Calu3 (cell line): ENCODE measurements at regions not wholly inside any gene's neighbourhood (a gene's known extent, or its start where the extent isn't known, plus 50 kb on each side); places are given as distances from the start of the nearest gene placed in this dataset.
A peak's percentile ranks its signal among the peaks of the same experiment; 100 is the strongest.

Experiments
- BruUV-seq: library from RNA; stranded (reverse); fragments of 400-500 nt; replicated peaks from 2 replicates; lab custom pipeline; 2021; lab: Mats Ljungman, UMichigan
- CTCF ChIA-PET: fragments of 300-600 bp; sonication (Branson Sonifier 250); formaldehyde crosslinking; loops from one replicate; lab custom pipeline; 2022; ENCODE audit warnings: antibody characterized with exemption; lab: Charles Lee
- DNase-seq: peaks from one replicate; pipeline ENCODE4 v3.0.0; 2022
- H3K27ac Mint-ChIP-seq: one replicate; pipeline ENCODE4 v1.8.0; 2022; ENCODE audit warnings: mixed read lengths; ENCODE audit not compliant: unreplicated experiment
- H3K27me3 Mint-ChIP-seq: one replicate; pipeline ENCODE4 v1.8.0; 2022; ENCODE audit warnings: mixed read lengths; ENCODE audit not compliant: unreplicated experiment
- H3K36me3 Mint-ChIP-seq: one replicate; pipeline ENCODE4 v1.8.0; 2022; ENCODE audit warnings: mild to moderate bottlenecking, moderate library complexity, mixed read lengths; ENCODE audit not compliant: insufficient read depth, unreplicated experiment
- H3K4me1 Mint-ChIP-seq: one replicate; pipeline ENCODE4 v1.8.0; 2022; ENCODE audit warnings: mild to moderate bottlenecking, low read depth, mixed read lengths; ENCODE audit not compliant: unreplicated experiment
- H3K4me3 Mint-ChIP-seq: one replicate; pipeline ENCODE4 v1.8.0; 2022; ENCODE audit warnings: mild to moderate bottlenecking, low read depth, moderate library complexity, mixed read lengths; ENCODE audit not compliant: unreplicated experiment
- H3K9me3 Mint-ChIP-seq: one replicate; pipeline ENCODE4 v1.8.0; 2022; ENCODE audit warnings: low read depth, mixed read lengths; ENCODE audit not compliant: unreplicated experiment
- intact Hi-C: fragments of 100-400 bp; cut with micrococcal nuclease; formaldehyde crosslinking; loops from one replicate; pipeline ENCODE4 v1.10.0; 2022; ENCODE audit not compliant: unreplicated experiment
- TF ChIP-seq, protein P1 (sequence below): fragments of 200-600 bp; IDR thresholded peaks from one replicate; pipeline ENCODE4 v1.8.0; 2022; ENCODE audit warnings: antibody characterized with exemption; ENCODE audit not compliant: unreplicated experiment

DNA sequence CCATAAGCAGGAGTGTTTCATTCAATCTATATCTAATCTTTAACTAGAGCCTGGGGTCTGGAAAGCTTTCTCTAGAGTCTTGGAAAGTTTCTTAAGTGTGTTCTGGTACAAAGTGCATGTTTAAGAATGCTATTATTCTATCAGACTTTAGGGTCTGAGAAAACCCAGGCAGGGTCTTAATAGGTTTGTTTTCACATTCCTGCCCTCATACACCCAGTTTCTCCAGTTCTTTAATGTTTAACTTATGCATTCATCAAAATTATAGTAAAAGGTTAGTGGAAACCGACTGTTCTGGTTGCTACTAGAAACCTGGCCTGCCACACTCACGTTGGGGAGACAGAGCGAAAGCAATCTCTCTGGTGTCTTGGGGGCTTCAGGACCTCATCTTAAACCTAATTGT, 102.9 kb upstream of the WDR72 start:
- DNase-seq, result peak; percentile 18
- Mint-ChIP-seq H3K27me3 (no peaks in the 10 kb centered on the region), H3K36me3 (no peaks in the 10 kb centered on the region), H3K27ac (peak overlapping the region; percentile 77), H3K9me3 (no peaks in the 10 kb centered on the region), H3K4me3 (peak overlapping the region; percentile 41), H3K4me1 (peaks cover 37% of the 10 kb centered on the region)
- intact Hi-C loops, result loop anchor here (2.0 kb wide), 2 partner anchors 26 to 52 kb away; no protein-coding TSS in a partner anchor
- no TSS peak for BruUV-seq
- CTCF ChIA-PET, result interaction anchor here (0.5 to 1.1 kb wide), 2 partner anchors 51 to 160 kb away, joined by 3 to 8 read pairs; no protein-coding TSS in a partner anchor
- TF ChIP-seq, protein P1, sequence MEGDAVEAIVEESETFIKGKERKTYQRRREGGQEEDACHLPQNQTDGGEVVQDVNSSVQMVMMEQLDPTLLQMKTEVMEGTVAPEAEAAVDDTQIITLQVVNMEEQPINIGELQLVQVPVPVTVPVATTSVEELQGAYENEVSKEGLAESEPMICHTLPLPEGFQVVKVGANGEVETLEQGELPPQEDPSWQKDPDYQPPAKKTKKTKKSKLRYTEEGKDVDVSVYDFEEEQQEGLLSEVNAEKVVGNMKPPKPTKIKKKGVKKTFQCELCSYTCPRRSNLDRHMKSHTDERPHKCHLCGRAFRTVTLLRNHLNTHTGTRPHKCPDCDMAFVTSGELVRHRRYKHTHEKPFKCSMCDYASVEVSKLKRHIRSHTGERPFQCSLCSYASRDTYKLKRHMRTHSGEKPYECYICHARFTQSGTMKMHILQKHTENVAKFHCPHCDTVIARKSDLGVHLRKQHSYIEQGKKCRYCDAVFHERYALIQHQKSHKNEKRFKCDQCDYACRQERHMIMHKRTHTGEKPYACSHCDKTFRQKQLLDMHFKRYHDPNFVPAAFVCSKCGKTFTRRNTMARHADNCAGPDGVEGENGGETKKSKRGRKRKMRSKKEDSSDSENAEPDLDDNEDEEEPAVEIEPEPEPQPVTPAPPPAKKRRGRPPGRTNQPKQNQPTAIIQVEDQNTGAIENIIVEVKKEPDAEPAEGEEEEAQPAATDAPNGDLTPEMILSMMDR, result no peak

DNA sequence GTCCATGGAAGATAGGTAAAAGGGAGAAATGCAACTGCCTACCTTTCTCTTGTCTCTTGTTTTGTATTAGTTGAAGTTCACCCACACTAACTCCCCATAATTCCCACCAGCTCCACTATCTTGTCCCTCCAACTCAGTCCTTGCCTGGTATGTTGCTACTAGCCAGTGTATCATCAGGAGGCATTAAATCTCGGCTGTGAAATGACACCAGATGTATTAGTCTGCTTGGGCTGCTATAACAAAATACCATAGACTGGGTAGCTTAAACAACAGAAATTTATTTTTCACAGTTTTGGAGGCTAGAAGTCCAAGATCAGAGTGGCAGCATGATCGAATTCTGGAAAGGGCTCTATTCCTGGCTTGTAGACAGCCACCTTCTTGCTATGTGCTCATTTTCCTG, 102.3 kb upstream of the WDR72 start:
- H3K4me3 Mint-ChIP-seq, result peak overlapping the region; percentile 41
- H3K27ac Mint-ChIP-seq, result peak overlapping the region; percentile 77
- no peaks in the 10 kb centered on the region for H3K27me3 Mint-ChIP-seq
- peaks cover 37% of the 10 kb centered on the region for H3K4me1 Mint-ChIP-seq
- BruUV-seq, result no TSS peak
- no peak for DNase-seq
- H3K36me3 Mint-ChIP-seq, result no peaks in the 10 kb centered on the region
- TF ChIP-seq, protein P1, result no peak
- intact Hi-C loops, result loop anchor here (2.0 kb wide), 2 partner anchors 25 to 51 kb away; no protein-coding TSS in a partner anchor
- CTCF ChIA-PET, result interaction anchor here (0.5 to 1.1 kb wide), 2 partner anchors 50 to 159 kb away, joined by 3 to 8 read pairs; no protein-coding TSS in a partner anchor
- H3K9me3 Mint-ChIP-seq, result no peaks in the 10 kb centered on the region

DNA sequence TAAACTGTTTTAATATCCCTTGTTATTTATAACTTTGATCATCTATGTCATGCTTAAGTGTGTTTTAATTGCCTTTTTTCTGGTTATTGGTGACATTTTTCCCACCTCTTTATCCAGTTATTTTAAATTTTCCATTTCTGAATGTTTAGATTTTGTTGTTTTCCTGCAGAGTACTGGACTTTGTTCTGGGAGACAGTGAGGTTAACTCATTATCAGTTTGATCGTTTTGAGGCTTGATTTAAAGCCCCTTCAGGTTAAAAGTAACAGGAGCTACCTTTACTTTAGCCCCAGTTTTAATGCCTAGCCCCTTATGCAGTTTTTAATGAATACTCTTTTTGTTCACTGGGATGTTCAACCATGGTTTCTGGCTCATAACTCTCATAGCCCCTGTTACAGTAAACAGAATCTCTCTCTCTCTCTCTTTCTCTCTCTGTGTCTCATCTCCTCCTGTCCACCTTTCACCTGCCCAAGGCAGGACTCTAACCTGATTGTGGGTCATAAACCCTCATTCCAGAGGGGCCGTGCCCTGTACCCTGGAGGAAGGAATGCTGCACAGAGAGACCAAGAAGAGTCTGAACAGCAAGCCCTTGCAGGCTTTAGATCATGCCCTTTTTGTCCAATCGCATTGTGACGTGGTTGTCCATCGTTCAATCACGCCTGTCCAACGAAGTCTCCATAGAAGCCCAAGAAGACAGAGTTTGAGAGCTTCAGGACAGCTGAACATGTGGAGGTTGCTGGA, 91.8 kb upstream of the WDR72 start:
- BruUV-seq, result no TSS peak
- no peaks in the 10 kb centered on the region for H3K9me3 Mint-ChIP-seq
- TF ChIP-seq, protein P1, result no peak
- H3K4me1 Mint-ChIP-seq, result peaks cover 12% of the 10 kb centered on the region
- H3K4me3 Mint-ChIP-seq, result no peak overlapping the region
- H3K27me3 Mint-ChIP-seq, result no peaks in the 10 kb centered on the region
- H3K36me3 Mint-ChIP-seq, result no peaks in the 10 kb centered on the region
- CTCF ChIA-PET, result interaction anchor here (0.6 kb wide), 1 partner anchor 1996 kb away, joined by 3 read pairs; no protein-coding TSS in a partner anchor
- no peak overlapping the region for H3K27ac Mint-ChIP-seq
- intact Hi-C loops, result no loop called here
- DNase-seq, result no peak

DNA sequence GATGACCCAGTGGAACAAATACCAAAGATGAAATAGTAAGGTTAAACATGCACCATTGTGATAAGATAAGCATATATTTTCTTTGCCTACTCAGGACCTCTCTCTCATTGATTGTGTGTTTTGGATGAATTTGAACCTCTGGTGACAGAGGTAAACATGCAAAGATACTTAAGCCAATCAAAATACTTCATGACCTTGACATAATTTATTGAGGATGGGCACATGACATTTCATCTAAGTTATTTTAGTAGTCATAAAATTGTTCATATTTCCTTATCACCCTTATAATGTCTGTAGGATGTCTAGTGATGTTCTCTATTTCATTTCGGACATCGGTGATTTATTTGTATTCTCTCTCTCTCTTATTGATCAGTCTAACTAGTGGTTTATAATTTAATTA, 88.3 kb upstream of the WDR72 start:
- Mint-ChIP-seq H3K9me3 (no peaks in the 10 kb centered on the region), H3K36me3 (no peaks in the 10 kb centered on the region), H3K4me1 (peaks cover 26% of the 10 kb centered on the region), H3K4me3 (no peak overlapping the region), H3K27me3 (no peaks in the 10 kb centered on the region), H3K27ac (no peak overlapping the region)
- intact Hi-C loops, result no loop called here
- CTCF ChIA-PET, result no interaction called here
- BruUV-seq, result no TSS peak
- no peak for DNase-seq
- TF ChIP-seq, protein P1, result no peak
